Osteocyte (in vitro differentiated cells): ENCODE measurements at regions not wholly inside any gene's neighbourhood (a gene's known extent, or its start where the extent isn't known, plus 50 kb on each side); places are given as distances from the start of the nearest gene placed in this dataset.

ENCODE experiments used
- DNase-seq: peaks from one replicate; pipeline ENCODE4 v3.0.0; 2021; ENCODE audit warnings: mixed read lengths; ENCODE audit not compliant: unreplicated experiment; ENCODE audit errors: extremely low spot score
- H3K27ac Mint-ChIP-seq: one replicate; pipeline ENCODE4 v1.8.0; 2021; ENCODE audit warnings: mild to moderate bottlenecking, mixed read lengths; ENCODE audit not compliant: unreplicated experiment
- H3K27me3 Mint-ChIP-seq: one replicate; pipeline ENCODE4 v1.8.0; 2021; ENCODE audit warnings: mixed read lengths; ENCODE audit not compliant: unreplicated experiment
- H3K36me3 Mint-ChIP-seq: one replicate; pipeline ENCODE4 v1.8.0; 2021; ENCODE audit warnings: mixed read lengths; ENCODE audit not compliant: unreplicated experiment
- H3K4me1 Mint-ChIP-seq: one replicate; pipeline ENCODE4 v1.8.0; 2021; ENCODE audit warnings: mixed read lengths; ENCODE audit not compliant: unreplicated experiment
- H3K4me3 Mint-ChIP-seq: one replicate; pipeline ENCODE4 v1.8.0; 2021; ENCODE audit warnings: mild to moderate bottlenecking, moderate library complexity, mixed read lengths; ENCODE audit not compliant: unreplicated experiment
- H3K9me3 Mint-ChIP-seq: one replicate; pipeline ENCODE4 v1.8.0; 2021; ENCODE audit warnings: mixed read lengths; ENCODE audit not compliant: unreplicated experiment
- TF ChIP-seq, protein P1 (sequence below): fragments of 200-600 bp; sonication (generic); IDR thresholded peaks from 2 replicates; pipeline ENCODE4 v1.5.0; 2021; ENCODE audit warnings: antibody characterized with exemption, mild to moderate bottlenecking, moderate library complexity

DNA sequence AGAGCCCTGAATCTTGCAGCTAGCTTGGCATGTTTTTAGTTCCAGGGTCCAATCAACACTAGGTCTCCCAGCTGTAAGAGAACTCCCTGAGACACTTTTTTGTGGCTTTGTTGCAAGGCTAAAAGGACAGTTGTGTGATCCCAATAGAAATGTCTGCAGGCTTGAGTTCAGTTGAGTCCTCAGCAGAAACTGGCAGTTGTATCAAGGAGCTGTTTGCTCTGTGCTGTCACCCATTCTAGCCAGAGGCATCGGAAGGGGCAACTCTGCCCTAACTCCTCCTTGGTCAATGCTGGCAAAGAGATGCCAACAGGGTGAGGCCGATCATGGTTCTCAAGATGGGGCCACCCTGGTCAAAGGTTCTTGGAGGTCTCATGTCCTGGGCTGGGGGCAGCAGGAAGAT lies 224.1 kb downstream of the BUB3 start:
- TF ChIP-seq, protein P1, sequence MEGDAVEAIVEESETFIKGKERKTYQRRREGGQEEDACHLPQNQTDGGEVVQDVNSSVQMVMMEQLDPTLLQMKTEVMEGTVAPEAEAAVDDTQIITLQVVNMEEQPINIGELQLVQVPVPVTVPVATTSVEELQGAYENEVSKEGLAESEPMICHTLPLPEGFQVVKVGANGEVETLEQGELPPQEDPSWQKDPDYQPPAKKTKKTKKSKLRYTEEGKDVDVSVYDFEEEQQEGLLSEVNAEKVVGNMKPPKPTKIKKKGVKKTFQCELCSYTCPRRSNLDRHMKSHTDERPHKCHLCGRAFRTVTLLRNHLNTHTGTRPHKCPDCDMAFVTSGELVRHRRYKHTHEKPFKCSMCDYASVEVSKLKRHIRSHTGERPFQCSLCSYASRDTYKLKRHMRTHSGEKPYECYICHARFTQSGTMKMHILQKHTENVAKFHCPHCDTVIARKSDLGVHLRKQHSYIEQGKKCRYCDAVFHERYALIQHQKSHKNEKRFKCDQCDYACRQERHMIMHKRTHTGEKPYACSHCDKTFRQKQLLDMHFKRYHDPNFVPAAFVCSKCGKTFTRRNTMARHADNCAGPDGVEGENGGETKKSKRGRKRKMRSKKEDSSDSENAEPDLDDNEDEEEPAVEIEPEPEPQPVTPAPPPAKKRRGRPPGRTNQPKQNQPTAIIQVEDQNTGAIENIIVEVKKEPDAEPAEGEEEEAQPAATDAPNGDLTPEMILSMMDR = no peak
- no peak overlapping the region for H3K27ac Mint-ChIP-seq

DNA sequence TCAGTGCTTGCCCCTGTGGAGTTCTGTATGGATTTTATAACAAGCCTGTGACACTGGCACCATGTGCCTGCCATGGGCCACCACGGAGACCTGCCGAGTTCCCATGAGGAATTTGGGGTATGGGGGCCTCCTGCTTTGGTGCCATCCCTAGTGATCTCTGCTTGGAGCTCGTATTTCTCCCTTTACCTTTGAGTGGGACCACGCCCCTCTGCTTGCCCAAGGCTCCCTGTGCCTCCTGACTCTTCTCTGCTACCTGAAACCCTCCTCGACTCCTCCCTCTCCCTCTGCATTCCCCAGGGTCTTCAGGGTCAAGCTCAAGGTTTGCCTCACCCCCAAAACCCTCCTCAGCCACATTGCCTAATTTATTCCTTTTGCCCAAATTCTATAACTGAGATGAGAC lies 225.0 kb downstream of the BUB3 start:
- Mint-ChIP-seq H3K4me1 (no peaks in the 10 kb centered on the region), H3K36me3 (no peaks in the 10 kb centered on the region), H3K27me3 (no peaks in the 10 kb centered on the region), H3K27ac (no peak overlapping the region), H3K4me3 (no peak overlapping the region), H3K9me3 (no peaks in the 10 kb centered on the region)
- no peak for DNase-seq
- TF ChIP-seq, protein P1 = no peak

More for the DNA sequence above, 224.1 kb downstream of the BUB3 start:
- H3K4me3 Mint-ChIP-seq = no peak overlapping the region
- no peaks in the 10 kb centered on the region for H3K36me3 Mint-ChIP-seq
- H3K9me3 Mint-ChIP-seq = no peaks in the 10 kb centered on the region
- H3K4me1 Mint-ChIP-seq = no peaks in the 10 kb centered on the region
- DNase-seq = no peak
- H3K27me3 Mint-ChIP-seq = no peaks in the 10 kb centered on the region

DNA sequence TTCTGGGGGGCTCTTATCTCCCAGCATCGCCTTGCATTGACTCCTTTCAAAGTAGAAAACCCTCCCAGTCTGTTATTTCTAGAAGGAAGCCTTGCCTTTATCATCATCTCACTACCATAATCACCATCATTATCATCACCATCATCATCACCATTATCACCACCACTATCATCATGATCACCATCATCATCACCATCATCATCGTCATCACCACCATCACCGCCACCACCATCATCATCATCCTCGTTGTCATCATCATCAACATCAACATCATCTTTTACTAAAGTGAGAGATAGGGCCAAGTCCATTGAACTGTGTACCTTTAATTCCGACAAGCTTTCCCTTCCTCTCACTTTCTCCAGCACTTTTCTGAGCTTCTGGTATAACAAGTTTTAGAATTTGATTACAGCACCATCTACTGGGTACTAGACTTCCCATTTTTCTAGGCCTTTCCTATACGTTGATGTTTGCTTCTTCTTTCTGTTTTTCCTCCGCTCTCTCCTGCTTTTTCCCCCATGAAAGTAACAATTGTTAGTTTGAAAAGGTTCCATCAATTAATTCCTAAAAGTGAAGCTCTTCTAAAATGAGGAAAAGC lies 226.4 kb downstream of the BUB3 start:
- Mint-ChIP-seq H3K36me3 (no peaks in the 10 kb centered on the region), H3K9me3 (peaks cover 1% of the 10 kb centered on the region), H3K4me3 (no peak overlapping the region), H3K27ac (no peak overlapping the region), H3K4me1 (no peaks in the 10 kb centered on the region), H3K27me3 (no peaks in the 10 kb centered on the region)
- TF ChIP-seq, protein P1 = peak; percentile 24
- DNase-seq = no peak

DNA sequence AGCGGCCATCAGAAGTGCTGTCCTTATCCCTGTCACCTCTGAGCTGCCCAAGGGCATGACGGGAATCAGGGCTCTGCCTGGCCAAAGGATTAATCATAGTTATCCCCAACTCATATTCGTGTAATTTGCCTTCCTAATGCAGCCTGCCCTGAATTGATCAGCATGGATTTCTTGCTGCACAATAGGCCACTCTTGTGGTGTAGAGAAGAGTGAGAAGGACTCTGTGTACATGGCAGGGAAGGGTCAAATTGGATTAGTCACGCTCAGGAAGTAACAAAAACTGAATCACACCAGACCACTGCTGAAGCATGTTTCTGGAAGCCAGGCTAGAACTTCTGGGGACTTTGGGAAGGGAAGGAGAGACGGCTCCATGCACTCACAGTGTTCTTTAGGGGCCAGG lies 227.0 kb downstream of the BUB3 start:
- Mint-ChIP-seq H3K36me3 (no peaks in the 10 kb centered on the region), H3K4me3 (no peak overlapping the region), H3K9me3 (peaks cover 6% of the 10 kb centered on the region), H3K27ac (no peak overlapping the region), H3K27me3 (no peaks in the 10 kb centered on the region), H3K4me1 (no peaks in the 10 kb centered on the region)
- TF ChIP-seq, protein P1 = no peak
- no peak for DNase-seq

DNA sequence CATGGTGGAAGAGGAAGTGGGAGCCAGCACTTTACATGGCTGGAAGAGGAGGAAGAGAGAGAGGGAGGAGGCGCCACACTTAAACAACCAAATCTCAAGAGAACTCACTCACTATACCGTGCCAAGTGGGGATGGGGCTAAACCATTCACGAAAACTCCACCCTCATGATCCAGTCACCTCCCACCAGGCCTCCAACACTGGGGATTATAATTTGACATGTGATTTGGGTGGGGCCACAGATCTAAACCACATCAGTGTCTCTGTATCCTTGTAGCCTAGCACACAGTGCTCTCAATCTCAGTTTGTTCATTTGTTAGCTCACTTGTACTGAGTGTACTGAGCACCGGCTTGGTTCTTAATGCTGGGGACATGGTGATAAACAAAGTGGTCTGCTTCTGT lies 228.3 kb downstream of the BUB3 start:
- Mint-ChIP-seq H3K4me3 (no peak overlapping the region), H3K27me3 (no peaks in the 10 kb centered on the region), H3K9me3 (peaks cover 11% of the 10 kb centered on the region), H3K27ac (no peak overlapping the region), H3K36me3 (no peaks in the 10 kb centered on the region), H3K4me1 (no peaks in the 10 kb centered on the region)
- TF ChIP-seq, protein P1 = no peak
- DNase-seq = no peak
